Right lobe of liver (tissue), 6 donors: ENCODE measurements at regions not wholly inside any gene's neighbourhood (a gene's known extent, or its start where the extent isn't known, plus 50 kb on each side); places are given as distances from the start of the nearest gene placed in this dataset.

ENCODE experiments used
- ATAC-seq, 4 donors: fragments of 200-7000 bp; cut with Tn5 transposase; one replicate each; pipeline ENCODE4 v1.9.1; 2020; ENCODE audit warnings: mild to moderate bottlenecking in 4 of 4, moderate library complexity in 4 of 4
- DNase-seq, 3 donors: peaks; one replicate each; pipeline ENCODE4 v3.0.0-alpha.2; 2020
- H3K27ac ChIP-seq, 3 donors: fragments of 200-600 bp; one replicate each; pipeline ENCODE4 v1.8.0; 2022
- H3K27me3 ChIP-seq, 2 donors: fragments of 200-600 bp; one replicate each; pipeline ENCODE4 v1.8.0; 2022
- H3K36me3 ChIP-seq, 4 donors: fragments of 200-600 bp; sonication (generic) in 1 of 4; one replicate each; pipeline versions ENCODE4 v1.5.1 to v1.8.0; 2017 to 2022; ENCODE audit warnings: control low read depth in 1 of 4
- H3K4me1 ChIP-seq, 4 donors: fragments of 200-600 bp; sonication (generic) in 1 of 4; one replicate each; pipeline versions ENCODE4 v1.5.1 to v1.8.0; 2017 to 2022; ENCODE audit warnings: control low read depth in 1 of 4
- H3K4me3 ChIP-seq, 3 donors: fragments of 200-600 bp; one replicate each; pipeline ENCODE4 v1.8.0; 2022
- H3K9me3 ChIP-seq, 4 donors: fragments of 200-600 bp; sonication (generic) in 1 of 4; one replicate each; pipeline versions ENCODE4 v1.5.1 to v1.8.0; 2017 to 2022; ENCODE audit warnings: control low read depth in 1 of 4
- POLR2A ChIP-seq: fragments of 450-650 bp; IDR thresholded peaks from one replicate; pipeline ENCODE4 v1.6.1; 2017; ENCODE audit warnings: antibody characterized with exemption, mild to moderate bottlenecking
- WGBS: methylation state at CpG from one replicate; pipeline ENCODE4 v1.1.6; 2018; ENCODE audit warnings: low coverage, low lambda C conversion rate; ENCODE audit not compliant: insufficient coverage; ENCODE audit errors: missing lambda C conversion rate; 5-methylcytosine and 5-hydroxymethylcytosine counted together
- intact Hi-C, 2 donors: fragments of 100-400 bp; cut with DNase I; formaldehyde crosslinking; loops; one replicate each; pipeline versions ENCODE4 v1.11.2 to v1.14.1; 2022
- TF ChIP-seq, protein P1 (sequence below), 4 donors: fragments of 200-600 bp in 3 of 4; fragments of 450-650 bp in 1 of 4; IDR thresholded peaks; one replicate each; pipeline versions ENCODE4 v1.5.1 to v1.8.0; 2016 to 2022; ENCODE audit warnings: antibody characterized with exemption in 4 of 4, mild to moderate bottlenecking in 2 of 4
- donor health status: DM: no; HTN: yes; CAD: no.
- donor health status: DM: no; HTN: no; CAD: no.
- donor health status: DM: no; HTN: no; CAD: no.
- donor health status: DM: no; HTN: yes; CAD: no.
- donor health status: DM: no; HTN: yes; CAD: no.

DNA sequence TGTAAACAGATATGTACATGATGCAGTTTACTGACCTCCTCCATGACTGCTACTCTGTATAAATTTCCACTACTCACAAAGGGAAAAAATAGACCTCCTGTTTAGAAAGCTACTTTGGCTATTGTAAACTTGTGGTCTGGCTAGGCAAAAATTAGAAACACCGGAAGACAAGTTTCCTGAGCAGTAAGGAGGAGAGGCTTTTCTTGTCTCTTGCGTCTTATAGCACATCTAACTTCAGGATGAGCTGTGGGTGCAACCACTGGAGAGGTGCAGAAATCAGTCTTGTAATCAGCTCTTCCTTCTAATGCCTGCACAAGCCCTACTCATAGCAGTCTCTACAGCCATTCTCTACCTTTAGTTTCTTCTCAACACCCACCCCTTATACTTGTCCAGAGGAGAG, 296.5 kb upstream of the SLC35B3 start:
- H3K9me3 ChIP-seq = no peaks in the 10 kb centered on the region
- intact Hi-C loops = no loop called here
- H3K27ac ChIP-seq = no peak overlapping the region
- ATAC-seq = no peak
- no peak for DNase-seq
- H3K4me1 ChIP-seq = no peaks in the 10 kb centered on the region
- no peaks in the 10 kb centered on the region for H3K27me3 ChIP-seq
- WGBS = 32% methylated on average over 2 of the region's 2 CpGs
- no peaks in the 10 kb centered on the region for H3K36me3 ChIP-seq
- H3K4me3 ChIP-seq = no peak overlapping the region
- TF ChIP-seq, protein P1, sequence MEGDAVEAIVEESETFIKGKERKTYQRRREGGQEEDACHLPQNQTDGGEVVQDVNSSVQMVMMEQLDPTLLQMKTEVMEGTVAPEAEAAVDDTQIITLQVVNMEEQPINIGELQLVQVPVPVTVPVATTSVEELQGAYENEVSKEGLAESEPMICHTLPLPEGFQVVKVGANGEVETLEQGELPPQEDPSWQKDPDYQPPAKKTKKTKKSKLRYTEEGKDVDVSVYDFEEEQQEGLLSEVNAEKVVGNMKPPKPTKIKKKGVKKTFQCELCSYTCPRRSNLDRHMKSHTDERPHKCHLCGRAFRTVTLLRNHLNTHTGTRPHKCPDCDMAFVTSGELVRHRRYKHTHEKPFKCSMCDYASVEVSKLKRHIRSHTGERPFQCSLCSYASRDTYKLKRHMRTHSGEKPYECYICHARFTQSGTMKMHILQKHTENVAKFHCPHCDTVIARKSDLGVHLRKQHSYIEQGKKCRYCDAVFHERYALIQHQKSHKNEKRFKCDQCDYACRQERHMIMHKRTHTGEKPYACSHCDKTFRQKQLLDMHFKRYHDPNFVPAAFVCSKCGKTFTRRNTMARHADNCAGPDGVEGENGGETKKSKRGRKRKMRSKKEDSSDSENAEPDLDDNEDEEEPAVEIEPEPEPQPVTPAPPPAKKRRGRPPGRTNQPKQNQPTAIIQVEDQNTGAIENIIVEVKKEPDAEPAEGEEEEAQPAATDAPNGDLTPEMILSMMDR (IDR thresholded peaks at IDR 0.05) = no peak
- no peak for TF ChIP-seq POLR2A

GRCh38 chr6:8710668-8711431, 275.5 kb upstream of the SLC35B3 start:
- H3K9me3 ChIP-seq = no peaks in the 10 kb centered on the region
- intact Hi-C loops = no loop called here
- ATAC-seq (no peak), DNase-seq (no peak)
- no peak overlapping the region for H3K27ac ChIP-seq
- no peaks in the 10 kb centered on the region for H3K36me3 ChIP-seq
- H3K4me3 ChIP-seq = no peak overlapping the region
- peaks cover 0 to 21% (median 0%) of the 10 kb centered on the region in 4 donors for H3K4me1 ChIP-seq
- 83% methylated on average over 5 of the region's 5 CpGs for WGBS
- no peak for TF ChIP-seq POLR2A
- TF ChIP-seq, protein P1 (IDR thresholded peaks at IDR 0.05) = no peak
- no peaks in the 10 kb centered on the region for H3K27me3 ChIP-seq

DNA sequence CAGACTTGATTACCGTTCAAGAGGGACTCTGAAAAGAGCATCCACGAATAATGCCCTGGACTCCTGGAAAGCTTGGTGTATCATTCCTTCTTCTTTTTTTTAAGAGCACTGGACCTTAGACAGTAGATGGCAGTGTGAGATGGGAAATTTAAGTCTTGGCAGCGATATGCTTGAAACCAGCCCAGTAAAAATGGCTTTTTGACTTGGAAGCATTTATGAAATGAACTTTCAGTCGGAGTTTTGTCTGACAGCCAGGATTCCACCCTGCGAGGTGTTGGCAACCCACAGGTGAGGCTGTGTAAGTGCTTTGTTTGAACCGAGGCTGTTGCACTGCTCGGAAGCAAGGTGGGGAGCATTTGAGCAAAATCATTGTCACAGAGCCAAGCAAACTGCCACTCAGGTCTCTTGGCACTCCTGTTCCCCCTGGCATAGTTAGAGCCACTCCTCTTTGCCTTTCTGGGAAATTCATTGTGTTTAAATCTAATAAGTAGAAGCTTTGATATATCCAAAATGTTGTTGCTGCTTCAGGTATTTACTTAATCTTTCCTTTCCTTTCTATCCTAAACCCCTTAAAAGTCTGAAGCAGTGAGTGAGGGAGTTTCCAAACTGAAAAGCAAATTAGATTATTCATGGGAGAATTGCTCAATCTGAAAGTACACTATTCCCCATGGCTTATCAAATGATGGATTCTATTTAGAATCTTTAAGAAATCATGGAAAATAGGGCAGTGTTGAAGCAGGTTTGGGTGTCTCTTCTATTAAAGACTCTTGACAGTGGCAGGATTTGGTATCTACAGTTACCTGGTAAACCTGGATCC, 272.8 kb upstream of the SLC35B3 start:
- peak overlapping the region; percentile 36 to 77 (median 66) for H3K27ac ChIP-seq
- intact Hi-C loops = no loop called here
- no peak for TF ChIP-seq POLR2A
- TF ChIP-seq, protein P1 (IDR thresholded peaks at IDR 0.05) = peak; percentile 44 to 66 (median 46)
- no peaks in the 10 kb centered on the region for H3K36me3 ChIP-seq
- DNase-seq (peak; percentile 62 to 88 (median 81)), ATAC-seq (peak; percentile 90 to 95 (median 92))
- 13% methylated on average over 6 of the region's 7 CpGs for WGBS
- H3K4me3 ChIP-seq = peak overlapping the region in 2 of 3 donors; percentile 21 to 34
- H3K4me1 ChIP-seq = peaks cover 0 to 21% (median 0%) of the 10 kb centered on the region in 4 donors
- no peaks in the 10 kb centered on the region for H3K9me3 ChIP-seq
- no peaks in the 10 kb centered on the region for H3K27me3 ChIP-seq

GRCh38 chr6:8707369-8707768, 272.0 kb upstream of the SLC35B3 start:
- ATAC-seq (peak in 1 of 4 donors; percentile 5), DNase-seq (no peak)
- TF ChIP-seq, protein P1 (IDR thresholded peaks at IDR 0.05) = no peak
- no peak for TF ChIP-seq POLR2A
- peak overlapping the region in 1 of 3 donors; percentile 77 for H3K27ac ChIP-seq
- no peaks in the 10 kb centered on the region for H3K9me3 ChIP-seq
- H3K4me3 ChIP-seq = no peak overlapping the region
- H3K36me3 ChIP-seq = no peaks in the 10 kb centered on the region
- intact Hi-C loops = no loop called here
- H3K4me1 ChIP-seq = peaks cover 0 to 21% (median 0%) of the 10 kb centered on the region in 4 donors
- WGBS = 65% methylated on average over 4 of the region's 4 CpGs
- H3K27me3 ChIP-seq = no peaks in the 10 kb centered on the region
